ENCODE measurements at regions not wholly inside any gene's neighbourhood (a gene's known extent, or its start where the extent isn't known, plus 50 kb on each side); places are given as distances from the start of the nearest gene placed in this dataset.

DNA sequence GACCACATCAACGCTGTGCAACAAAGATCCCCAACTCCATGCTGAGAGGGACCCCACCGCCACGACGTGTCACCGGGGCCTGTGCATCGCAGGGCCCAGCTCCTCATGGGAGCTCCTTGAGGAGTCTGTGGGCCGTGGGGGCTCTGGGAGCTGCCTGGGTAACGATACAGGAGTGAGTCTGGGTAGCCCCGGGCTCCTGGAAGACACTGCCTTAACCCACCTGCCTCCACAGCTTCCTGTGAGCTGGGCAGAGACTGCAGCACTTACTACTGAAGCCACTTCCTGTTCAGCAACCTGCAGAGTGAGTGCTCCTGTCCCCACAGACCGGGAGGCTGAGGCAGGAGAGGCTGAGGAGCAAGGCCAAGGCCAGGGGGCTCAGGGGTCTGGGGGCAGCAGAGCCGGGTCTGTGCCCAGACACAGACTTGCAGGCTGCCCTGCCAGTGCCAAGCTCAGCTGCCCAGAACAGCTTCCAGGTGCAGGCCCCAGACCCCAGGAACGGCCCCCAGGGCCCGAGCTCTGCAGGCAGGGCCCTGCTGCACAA lies 226.7 kb downstream of the BRD1 start:
- no peak for DNase-seq

DNA sequence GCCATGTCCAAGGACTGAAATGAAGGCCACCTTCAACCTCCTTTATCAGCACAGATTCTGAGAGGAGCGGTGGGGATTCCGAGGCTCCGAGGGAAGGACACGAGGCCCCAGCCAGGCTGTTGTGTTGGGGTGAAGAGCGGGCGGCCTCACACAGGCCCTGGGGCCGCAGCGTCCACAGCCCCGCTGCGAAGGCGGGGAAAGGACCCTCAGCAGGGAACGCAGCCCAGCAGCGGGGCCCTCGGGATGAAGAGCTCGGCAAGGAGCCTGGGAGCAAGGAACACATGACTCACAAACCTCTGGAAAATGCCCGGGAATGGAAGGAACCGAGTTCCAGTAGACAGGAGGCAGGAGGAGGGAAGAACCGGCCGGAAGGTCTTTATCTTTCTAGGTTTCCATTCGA lies 227.2 kb downstream of the BRD1 start:
- DNase-seq: no peak

DNA sequence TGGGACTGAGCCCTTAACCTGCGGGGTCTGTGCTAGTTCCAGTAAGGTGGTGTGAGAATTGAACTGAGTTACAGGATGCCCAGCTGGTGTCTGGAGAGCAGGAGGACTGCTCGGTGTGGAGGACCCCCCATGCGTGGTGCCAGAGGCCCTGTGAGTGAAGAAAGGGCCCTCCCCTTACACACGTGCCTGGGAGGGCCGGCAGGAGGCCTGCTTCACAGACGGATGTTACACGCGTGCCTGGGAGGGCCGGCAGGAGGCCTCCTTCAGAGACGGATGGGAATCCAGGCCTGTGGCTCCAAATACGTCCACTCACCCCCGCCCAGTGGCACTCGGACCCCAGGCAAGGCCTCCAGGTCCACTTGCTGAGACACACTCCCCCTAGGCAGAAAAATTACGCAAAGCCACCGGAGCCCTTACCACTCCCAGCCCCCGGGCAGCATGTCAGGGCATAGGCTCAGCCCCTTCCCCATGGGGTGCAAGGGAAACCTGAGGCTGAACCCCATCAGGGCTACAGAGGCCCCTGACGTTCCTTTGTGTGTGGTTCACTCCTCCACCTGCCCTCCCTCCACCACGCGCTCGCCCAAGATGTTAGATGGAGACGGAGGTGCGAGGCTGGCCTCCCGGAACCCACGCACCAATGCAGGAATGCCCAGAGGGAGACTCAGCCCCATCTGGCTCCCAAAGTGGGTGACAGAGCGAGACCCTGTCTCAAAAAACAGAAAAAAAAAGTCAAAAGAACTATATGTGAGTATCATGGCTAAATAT lies 227.8 kb downstream of the BRD1 start:
- DNase-seq: no peak

DNA sequence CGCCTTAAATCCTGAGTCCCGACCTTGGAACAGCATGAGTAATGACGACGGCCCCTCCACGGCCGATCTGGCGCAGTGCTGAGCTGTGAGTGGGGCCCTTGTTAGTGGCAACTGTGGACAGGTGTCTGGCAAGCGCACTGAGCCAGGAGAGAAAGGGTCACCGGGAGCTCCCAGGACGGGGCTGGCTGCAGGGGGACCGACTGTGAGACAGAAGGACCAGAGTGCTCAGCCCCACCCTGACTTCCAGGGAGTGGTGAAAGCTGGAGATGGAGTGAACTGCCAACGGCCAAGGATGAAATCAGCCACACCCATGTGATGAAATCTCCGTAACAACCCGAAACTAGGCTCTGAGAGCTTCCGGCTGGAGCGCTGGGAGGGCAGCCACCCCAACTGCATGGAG lies 228.6 kb downstream of the BRD1 start:
- DNase-seq: no peak

DNA sequence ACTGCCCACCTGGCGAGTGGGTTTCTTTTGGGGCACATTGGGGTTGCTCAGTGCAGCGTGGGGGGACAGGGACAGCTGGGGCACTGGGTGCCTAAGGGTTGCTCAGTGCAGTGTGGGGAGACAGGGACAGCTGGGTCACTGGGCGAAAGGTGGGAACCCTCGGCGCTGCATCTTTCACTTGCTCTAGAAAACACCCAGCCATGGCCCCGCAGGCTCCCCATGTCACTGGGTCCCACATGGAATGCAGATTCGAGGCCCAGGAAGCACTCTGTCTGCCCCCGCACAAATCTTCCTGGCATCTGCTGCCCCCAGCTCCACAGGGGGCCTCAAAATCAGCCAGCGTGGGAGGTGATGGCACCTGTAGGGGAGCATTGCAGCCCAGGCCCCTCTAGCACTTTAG lies 229.3 kb downstream of the BRD1 start:
- no peak for DNase-seq

DNA sequence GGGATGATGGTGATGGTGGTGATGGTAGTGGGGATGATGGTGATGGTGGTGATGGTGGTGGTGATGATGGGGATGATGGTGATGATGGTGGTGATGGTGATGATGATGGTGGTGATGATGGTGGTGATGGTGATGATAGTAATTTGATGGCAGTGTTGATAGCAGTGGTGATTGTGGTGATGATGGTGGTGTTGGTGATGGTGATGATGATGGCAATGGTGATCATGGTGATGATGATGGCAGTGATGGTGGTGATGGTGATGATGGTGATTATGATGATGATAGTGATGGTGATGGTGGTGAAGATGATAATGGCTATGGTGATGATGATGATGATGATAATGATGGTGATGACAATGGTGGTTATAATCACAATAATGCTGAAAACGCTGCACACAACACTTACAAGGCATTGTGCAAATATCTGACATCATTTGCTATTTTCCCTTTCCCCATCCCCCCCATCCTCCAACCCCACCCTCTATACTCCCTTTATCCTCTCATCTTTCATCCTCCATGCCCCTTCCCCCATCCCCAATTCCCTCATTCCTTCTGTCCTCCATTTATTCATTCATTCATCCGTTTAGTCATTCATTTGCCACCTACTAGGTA lies 230.1 kb downstream of the BRD1 start:
- DNase-seq: no peak

DNA sequence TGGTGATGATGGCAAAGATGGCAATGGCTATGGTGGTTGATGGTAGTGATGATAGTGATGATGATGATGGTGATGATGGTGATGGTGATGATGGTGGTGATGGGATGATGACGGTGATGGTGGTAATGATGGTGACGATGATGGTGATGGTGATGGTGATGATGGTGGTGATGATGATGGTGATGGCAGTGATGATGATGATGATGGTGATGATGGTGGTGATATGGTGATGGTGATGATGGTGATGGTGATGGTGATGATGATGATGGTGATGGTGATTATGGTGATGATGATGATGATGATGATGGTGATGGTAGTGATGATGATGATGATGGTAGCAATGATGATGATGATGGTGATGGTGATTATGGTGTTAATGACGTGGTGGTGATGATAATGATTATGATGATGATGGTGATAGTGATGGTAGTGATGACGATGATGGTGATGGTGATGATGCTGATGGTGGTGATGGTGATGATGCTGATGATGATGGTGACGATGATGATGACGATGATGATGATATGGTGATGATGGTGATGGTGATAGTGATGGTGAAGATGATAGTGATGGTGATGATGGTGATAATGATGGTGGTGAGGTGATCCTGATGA lies 232.1 kb downstream of the BRD1 start:
- DNase-seq: no peak

DNA sequence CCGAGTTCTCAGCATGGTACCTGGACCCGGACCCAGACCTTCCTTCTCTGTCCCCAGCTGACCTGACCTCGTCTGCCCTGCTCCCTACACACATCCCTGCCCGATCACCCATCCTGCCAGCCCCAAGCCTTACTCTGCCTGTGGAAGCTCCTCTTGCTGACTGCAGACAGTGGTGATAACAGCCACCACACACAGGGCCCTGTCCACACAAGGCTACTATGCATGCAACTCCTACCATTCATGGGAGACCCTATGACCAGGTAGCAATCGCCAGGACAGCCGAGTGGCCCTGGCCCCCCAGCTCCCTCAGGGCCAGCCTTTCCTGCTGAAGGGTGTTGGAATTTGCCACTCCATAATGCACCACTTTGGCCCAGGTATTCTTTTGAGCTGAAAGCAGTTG lies 233.6 kb downstream of the BRD1 start:
- DNase-seq: no peak

DNA sequence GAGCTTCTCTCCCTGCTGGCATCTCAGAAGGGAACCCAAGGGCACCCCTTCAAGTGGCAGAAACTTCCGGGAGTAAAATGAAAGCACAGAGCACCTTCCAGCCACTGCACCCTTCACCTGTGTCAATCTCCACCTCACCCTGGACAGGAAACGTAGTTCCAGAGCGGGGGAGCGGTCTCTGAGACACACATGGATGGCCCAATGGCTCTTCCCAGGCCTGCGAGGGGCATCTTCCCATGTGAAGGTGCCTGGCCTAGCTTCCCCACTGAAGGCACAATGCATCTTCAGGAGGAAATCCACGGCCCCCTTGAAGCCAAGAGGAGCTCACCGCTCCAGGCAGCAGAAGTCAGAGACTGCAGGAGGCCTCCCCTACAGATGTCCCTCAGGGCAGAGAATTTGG lies 234.2 kb downstream of the BRD1 start:
- no peak for DNase-seq

DNA sequence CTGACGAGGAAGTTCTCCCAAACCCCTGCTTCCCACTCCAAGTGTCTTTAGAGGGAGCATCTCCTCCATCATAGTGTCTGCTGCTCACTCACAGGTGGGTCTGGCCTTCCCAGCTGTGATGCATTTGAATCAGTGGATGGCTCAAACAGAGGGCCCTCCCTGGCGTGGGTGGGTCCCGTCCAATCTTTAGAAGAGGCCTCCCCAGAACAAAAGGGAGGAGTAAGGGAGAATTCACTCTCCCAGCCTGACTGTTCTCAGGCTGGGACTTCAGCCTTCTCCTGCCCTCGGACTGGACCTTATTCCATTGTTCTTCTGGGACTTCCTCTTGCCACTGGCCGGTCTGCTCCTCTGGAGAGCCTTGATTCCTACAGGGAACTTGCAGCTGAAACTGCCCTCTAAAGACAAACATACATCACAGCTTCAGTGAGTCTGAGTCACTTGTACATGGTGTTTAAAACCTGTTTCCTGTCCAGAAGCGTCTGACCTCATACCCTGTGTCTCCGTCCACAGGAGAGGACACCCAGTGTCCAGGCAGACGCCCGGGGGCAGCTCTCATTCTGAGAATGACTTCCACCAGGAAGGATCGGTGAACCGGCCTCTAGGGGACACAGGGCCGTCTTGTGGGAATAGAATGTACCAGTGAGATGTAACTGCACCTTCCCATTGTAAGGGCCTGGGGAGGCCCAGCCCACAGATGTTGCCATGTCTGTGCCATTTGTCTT lies 234.7 kb downstream of the BRD1 start:
- no peak for DNase-seq

DNA sequence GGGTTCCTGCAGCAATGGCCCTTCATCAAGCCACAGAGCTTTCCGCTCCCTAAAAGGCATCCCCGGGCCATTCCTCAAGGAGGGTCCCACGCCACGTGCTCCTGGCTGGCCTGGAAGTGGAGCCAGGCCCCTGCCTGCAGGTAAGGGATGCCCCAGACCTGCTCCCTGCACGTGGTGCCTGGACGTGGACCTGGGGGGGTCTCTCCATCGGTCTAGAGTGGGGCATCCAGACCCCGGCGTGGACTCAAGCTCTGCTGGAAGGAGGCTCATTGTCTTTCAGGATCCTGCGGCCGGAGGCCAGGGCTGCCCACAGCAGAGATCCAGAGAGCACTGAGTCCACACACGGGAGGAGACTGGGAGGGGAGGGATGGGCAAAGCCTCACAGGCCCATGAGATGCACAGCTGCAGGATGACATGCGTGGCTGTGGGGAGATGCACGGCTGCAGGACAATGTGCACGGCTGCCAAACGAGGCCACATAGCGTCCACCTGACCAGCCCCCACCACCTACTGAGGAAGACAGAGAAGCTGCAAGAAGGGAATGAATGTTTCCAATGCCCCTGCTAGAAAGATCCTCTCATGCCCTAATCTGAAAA lies 236.7 kb downstream of the BRD1 start:
- DNase-seq: no peak

DNA sequence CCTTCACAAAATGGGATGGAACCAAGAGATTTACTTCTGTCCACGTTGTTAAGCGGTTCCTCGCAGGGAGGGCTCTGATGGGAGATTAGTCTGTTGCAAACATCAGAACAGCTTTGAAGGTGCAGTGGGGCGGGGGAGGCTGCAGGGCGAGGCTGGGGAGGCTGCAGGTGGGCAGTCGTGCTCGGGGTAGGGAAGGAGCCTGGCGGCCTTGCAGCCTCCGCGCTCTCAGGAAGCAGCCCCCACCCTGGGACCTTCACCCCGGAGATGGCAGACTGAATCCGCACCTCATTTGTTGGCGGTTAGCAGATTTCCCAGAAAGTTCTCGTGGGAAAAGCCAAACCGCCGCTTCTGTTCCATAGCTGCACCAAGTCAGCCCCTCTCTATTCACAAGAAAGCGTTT lies 237.3 kb downstream of the BRD1 start:
- no peak for DNase-seq

DNA sequence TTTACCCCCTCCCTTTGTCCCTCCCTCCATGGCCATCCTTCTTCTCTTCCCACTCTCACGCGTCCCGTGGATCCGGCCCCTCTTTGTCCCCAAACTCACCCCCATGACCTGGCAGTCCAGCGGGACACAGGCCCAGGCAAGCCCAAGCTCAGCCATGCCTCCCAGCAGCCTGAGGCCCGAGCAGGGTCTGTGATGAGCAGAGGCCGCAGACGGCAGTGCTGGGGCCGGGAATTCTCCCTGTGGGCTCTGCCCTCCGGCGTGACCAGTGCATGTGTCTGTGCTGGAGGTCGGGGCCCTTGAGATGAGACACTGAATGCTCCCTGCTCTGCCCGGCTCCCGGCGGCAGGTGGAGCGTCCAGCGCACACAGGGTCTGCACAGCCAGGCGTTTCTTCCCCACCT lies 237.9 kb downstream of the BRD1 start:
- no peak for DNase-seq

DNA sequence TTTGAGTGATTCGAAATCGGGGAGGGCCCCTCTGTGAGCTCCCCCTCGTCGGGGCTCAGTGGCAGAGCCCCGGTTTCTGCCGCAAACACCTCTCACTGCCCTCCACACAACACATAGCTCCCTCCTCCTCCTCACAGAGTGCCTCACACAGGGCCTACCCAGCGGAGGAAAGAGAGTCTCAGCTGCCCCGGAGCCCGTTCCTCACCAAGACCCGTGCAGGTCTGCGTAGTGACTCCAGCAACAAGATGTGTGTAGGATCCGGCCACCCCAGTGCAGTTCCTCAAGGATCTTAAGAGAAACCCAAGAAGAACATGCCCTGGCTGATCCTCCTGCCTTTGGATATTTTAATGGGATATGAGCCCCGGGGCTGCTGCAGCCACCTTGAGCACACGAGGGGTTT lies 238.4 kb downstream of the BRD1 start:
- no peak for DNase-seq

DNA sequence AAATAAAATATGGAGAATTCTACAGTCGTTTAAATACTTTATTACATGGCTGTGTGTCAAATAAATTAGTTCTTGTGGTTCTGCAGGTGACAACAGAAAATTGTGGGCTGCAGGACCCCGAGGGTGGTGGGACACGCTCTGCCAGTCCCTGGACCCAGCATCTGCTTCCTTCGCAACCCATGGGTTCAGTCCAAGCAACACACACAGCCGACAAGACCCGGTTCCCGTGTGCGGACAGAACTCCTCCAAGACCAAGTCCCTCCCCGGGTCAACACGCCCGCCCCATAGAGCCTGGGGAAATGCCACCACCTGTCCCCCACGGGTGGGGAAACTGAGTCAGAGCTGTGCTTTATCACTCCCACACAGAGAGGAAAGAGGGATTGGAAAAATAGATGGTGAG lies 238.9 kb downstream of the BRD1 start:
- no peak for DNase-seq

DNA sequence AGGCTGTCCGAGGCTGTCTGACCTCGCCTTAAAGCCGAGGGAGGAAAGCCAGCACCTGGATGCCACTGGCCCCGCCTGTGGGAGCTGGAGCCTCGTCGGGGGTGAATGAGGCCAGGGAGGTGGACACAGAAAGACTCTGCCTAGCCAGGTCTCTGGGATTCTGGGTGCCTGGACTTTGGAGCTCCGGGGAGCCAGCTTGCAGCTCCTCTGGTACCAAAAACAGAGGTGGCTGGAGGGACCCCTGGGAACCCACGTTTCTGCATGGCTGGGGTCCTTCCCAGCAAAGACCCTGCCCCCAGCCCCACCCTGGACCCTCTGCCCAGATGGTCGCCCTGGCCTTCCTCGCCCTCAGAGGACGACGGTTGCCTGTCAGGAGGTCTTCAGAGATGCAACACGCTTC lies 239.7 kb downstream of the BRD1 start:
- no peak for DNase-seq

DNA sequence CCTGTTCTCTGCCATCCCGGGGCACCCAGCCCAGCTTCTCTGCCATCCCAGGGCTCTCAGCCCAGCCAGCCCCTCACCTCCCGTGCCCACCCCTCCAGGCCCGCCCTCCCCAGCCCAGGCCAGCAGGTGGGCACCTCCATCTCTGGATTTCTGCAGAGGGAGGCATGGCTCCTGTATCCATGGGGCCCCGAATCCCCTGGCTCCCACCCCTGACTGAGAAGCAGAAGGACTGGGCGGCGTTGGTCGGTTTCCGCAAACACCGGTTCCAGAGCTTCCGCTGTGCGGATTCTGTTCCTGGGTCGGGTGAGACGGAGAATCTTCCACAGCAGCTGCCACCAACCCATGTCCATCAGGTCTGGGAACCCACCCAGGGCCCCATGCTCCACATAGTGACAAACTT lies 240.3 kb downstream of the BRD1 start:
- no peak for DNase-seq

DNA sequence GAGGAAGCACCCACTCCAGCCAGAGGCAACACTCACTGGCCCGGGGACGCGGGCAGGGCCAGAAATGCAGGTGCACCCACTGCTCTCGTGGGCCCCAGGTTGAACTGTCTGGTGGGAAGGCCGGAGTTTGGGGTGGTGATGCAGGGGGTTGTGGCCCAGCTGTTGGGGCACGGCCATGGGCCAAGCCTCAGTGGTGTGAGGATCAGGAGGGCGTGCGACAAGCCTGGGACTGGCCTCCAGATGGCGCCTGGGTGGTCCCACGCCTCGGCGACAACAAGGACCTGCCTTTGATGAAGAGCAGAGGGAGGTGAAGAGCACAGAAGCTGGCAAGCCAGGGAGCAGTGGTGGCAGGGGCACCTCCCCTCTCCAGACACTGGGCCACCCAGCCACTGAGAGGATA lies 240.8 kb downstream of the BRD1 start:
- no peak for DNase-seq

DNA sequence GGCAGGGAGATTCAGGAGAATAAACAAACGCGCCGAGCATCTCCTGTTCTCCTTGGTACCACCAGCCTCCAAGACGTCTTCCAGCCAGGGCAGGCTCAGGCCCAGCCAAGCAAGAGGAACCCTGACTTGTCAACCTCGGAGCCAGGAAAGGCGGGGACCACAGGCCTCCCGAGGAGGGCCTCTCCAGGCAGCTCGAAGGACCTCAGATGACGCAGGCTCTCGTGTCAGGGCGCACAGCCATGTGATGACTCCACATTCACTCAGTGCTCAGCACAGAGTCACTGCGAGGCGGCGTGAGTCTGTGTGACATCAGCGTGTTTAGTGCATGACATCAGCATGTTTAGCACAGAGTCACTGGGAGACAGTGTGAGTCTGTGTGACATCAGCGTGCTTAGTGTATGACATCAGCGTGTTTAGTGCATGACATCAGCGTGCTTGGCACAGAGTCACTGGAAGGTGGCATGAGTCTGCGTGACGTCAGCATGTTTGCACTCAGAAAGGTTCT lies 241.4 kb downstream of the BRD1 start:
- DNase-seq: no peak

DNA sequence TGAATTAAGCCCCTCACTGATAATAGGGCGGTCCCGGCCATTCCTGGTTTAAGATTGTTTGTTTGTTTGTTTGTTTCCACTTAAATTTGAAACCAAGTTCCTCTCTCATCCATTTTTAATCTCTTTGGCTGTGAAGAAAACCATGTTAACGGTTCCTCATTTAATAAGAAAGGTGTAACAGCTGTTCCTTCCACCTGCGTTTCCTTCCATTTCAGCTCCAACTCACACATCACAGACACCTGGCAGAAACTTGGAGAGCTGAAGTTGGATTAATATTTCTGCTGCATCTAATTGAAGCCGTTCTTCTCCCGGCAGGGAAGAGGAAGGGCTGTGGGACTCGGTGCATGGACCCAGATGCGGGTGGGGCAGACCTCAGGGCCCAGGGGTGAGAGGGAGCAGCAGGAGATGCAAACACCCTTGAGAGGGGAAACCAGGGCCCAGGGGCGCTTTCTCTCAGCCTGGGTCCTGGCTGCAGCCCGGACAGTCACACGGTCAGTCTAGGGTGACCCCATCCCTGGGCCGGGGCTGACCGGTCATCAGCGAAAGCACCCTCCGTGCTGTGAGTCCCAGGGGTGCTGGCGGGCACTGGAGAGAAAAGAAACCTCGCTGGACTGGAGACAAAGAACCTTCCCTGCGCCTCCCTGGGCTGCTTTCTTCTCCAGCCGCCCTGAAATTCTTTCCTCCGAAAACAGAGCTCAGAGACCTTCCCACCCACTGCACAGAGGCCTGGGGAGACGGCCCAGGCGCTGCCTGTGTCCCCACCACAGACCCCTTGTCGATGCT lies 242.0 kb downstream of the BRD1 start:
- no peak for DNase-seq

DNA sequence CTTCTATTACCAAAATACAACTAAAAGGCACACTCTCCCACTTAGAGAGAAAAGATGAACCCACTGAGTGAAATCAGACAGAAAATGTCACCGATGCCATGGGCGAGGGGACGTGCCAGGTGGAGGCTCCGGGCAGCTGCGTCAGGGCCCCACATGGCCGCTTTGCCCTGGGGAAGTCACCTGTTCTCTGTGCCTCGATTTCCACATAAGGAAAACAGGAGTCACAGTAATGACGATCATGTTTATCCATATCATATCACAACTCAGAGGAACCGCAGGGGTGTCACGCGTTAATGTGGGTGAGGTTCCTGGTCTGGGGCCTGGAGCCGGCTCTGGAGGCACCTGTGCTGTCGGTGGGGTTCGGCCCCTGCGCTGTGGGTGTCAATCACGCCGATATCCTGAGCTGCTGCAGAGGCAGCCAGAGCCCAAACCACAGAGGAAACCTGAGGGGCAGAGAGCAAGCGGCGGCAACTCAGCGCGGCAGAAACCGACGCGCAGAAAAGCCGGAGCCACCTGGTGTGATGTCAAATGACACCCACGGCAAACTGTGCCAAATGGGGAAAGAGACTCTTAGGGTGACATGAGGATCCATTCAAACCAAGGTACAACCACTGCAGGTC lies 243.7 kb downstream of the BRD1 start:
- DNase-seq: no peak

DNA sequence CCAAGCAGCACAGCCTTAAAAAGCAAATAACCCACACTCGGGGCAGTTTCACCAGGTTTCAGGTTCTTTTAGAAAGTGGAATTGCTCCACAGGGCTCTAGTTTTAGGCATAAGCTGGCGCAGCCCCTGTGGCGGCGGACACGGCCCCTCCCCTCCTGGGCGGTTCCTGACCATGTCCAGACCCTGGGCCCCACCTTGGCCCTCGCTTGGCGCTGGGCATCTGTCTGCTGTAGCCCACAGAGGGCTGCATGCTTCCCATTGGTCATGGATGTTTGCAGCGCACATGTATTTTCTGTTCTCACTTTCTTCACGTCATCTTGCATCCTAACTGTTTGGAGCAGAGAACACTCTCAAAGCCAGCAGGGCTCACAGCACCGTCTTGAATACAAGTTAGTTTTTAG lies 244.3 kb downstream of the BRD1 start:
- no peak for DNase-seq
